Gastrocnemius medialis (tissue), 4 donors: ENCODE measurements at regions not wholly inside any gene's neighbourhood (a gene's known extent, or its start where the extent isn't known, plus 50 kb on each side); places are given as distances from the start of the nearest gene placed in this dataset.

ENCODE experiments used
- ATAC-seq, 2 donors: fragments of 150-250 bp; one replicate each; pipeline ENCODE4 v1.9.1; 2016
- DNase-seq, 2 donors: peaks; one replicate each; pipeline ENCODE4 v3.0.0-alpha.2; 2019
- H3K27ac ChIP-seq, 4 donors: fragments of 200-600 bp; sonication (generic); 1 replicate in 1 of 4; 2 replicates in 3 of 4; pipeline ENCODE4 v1.5.1; 2016 to 2018; ENCODE audit warnings: mild to moderate bottlenecking in 2 of 4, moderate library complexity in 1 of 4
- H3K27me3 ChIP-seq, 3 donors: fragments of 200-600 bp; sonication (generic) in 2 of 3; 1 replicate in 1 of 3; 2 replicates in 2 of 3; pipeline versions ENCODE4 v1.5.1 to v1.6.0; 2016 to 2019; ENCODE audit warnings: mild to moderate bottlenecking in 1 of 3, moderate library complexity in 1 of 3
- H3K36me3 ChIP-seq, 2 donors: fragments of 200-600 bp; sonication (generic) in 1 of 2; one replicate each; pipeline ENCODE4 v1.5.1; 2017 to 2018
- H3K4me1 ChIP-seq, 2 donors: fragments of 200-600 bp; sonication (generic) in 1 of 2; one replicate each; pipeline ENCODE4 v1.5.1; 2016 to 2017; ENCODE audit warnings: mild to moderate bottlenecking in 2 of 2
- H3K4me3 ChIP-seq, 4 donors: fragments of 200-600 bp; sonication (generic) in 3 of 4; 1 replicate in 1 of 4; 2 replicates in 3 of 4; pipeline ENCODE4 v1.5.1; 2016 to 2019; ENCODE audit warnings: mild to moderate bottlenecking in 2 of 4
- H3K9me3 ChIP-seq, 3 donors: fragments of 200-600 bp; sonication (generic) in 2 of 3; 1 replicate in 1 of 3; 2 replicates in 2 of 3; pipeline ENCODE4 v1.5.1; 2016 to 2019
- CTCF ChIP-seq, 5 experiments: fragments of 450-650 bp in 3 of 5; fragments of 200-600 bp in 2 of 5; sonication (generic) in 2 of 5; IDR thresholded peaks in 4 of 5; conservative IDR thresholded peaks in 1 of 5; 1 replicate in 4 of 5; 2 replicates in 1 of 5; pipeline ENCODE4 v1.5.1; 2016 to 2019; ENCODE audit warnings: antibody characterized with exemption in 5 of 5, mild to moderate bottlenecking in 3 of 5, moderate library complexity in 3 of 5
- POLR2A ChIP-seq, 2 donors: fragments of 450-650 bp; IDR thresholded peaks; one replicate each; pipeline ENCODE4 v1.6.1; 2017; ENCODE audit warnings: antibody characterized with exemption in 2 of 2, mild to moderate bottlenecking in 2 of 2, moderate library complexity in 2 of 2
- in situ Hi-C, 4 donors: fragments of 200-750 bp; cut with MboI; loops; one replicate each; pipeline versions ENCODE4 v1.15.0 to v1.8.0; 2017; ENCODE audit warnings: low sequenced_read_pairs in 4 of 4
- intact Hi-C: fragments of 100-400 bp; cut with DNase I; formaldehyde crosslinking; loops from one replicate; pipeline ENCODE4 v1.15.1; 2023; ENCODE audit warnings: low total_unique reads

- no peaks in the 10 kb centered on the region for H3K4me1 ChIP-seq
- ATAC-seq (no peak), DNase-seq (no peak)
- in situ Hi-C loops (no loop called here), intact Hi-C loops (no loop called here)
- no peak overlapping the region for H3K27ac ChIP-seq
- H3K9me3 ChIP-seq = no peaks in the 10 kb centered on the region
- H3K4me3 ChIP-seq = no peak overlapping the region
- TF ChIP-seq CTCF (IDR thresholded peaks at IDR 0.05 in 4 of 5, conservative IDR thresholded peaks at IDR 0.05 in 1 of 5) (no peak), POLR2A (IDR thresholded peaks at IDR 0.05) (no peak)
- H3K36me3 ChIP-seq = no peaks in the 10 kb centered on the region
- no peaks in the 10 kb centered on the region for H3K27me3 ChIP-seq
These were observed 265.1 kb upstream of the PSMD7 start for GRCh38 chr16:74031551-74031950.

DNA sequence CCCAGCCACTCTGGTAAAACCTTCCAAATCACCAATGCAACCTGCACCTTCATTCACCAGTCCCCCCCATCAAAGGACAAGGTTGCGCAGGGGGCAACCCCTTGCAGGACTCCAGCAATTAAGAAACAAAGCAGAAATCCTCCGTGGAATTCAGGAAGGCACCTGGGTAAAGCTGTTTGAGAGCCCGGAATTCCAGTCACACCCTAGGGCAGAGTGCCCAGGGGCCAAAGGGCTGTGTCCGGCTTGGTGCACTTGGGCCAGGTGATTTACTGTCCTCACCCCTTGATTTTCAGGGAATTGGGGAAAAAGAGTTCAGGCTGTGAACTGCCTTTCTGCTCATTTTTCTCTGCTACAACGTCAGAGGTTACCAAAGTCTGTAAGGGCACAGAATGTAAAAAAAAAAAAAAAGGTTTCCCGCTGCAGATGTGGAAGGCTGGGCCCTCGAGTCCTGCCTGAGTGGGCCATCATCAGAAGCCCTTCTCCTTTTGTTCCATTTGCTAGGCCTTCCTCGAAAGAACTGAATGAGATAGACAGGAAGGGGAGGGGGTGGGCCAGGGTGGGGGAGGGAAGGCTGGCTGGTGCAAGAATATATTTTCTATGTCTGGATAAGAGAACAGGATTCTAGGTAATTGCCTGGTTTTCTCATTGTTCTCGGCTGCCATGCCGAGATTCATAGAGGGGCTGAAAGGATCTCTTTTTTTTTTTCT, 266.5 kb upstream of the PSMD7 start:
- no peak overlapping the region for H3K27ac ChIP-seq
- no peaks in the 10 kb centered on the region for H3K4me1 ChIP-seq
- no peaks in the 10 kb centered on the region for H3K36me3 ChIP-seq
- in situ Hi-C loops = no loop called here
- H3K4me3 ChIP-seq = no peak overlapping the region
- ATAC-seq (no peak), DNase-seq (no peak)
- intact Hi-C loops = no loop called here
- no peaks in the 10 kb centered on the region for H3K9me3 ChIP-seq
- TF ChIP-seq CTCF (IDR thresholded peaks at IDR 0.05 in 4 of 5, conservative IDR thresholded peaks at IDR 0.05 in 1 of 5) = no peak
- no peaks in the 10 kb centered on the region for H3K27me3 ChIP-seq

DNA sequence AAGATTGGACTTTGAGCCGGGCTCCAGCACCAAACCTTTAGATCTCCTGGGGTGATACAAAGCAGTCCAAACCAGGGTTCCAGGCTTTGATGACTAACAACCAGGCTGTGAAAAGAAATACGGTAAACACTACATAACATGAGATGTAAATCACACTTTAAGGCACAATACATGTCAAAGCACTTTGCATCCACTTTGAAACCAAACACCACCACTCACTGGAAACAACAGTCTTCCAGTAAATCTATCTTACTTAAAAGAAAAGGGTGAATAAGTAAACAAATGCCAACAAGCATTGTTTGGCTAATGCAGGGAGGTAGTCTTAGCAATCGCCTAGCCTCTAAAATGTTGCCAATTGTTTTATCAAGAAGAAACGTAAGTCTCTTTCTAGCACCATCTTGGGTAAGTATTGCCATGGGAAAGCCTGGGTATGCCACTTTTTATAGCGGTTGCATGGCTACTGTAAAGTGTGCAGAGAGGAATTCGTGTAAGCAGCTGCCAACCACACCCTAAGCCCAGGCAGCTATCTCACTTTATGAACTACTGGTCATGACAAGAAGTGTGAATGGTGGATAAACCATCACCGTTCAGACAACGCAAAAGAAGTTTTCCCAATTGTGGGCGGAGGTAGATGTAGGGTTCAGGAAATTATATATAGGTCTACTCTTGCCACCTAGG, 267.4 kb upstream of the PSMD7 start:
- intact Hi-C loops = no loop called here
- DNase-seq = no peak

DNA sequence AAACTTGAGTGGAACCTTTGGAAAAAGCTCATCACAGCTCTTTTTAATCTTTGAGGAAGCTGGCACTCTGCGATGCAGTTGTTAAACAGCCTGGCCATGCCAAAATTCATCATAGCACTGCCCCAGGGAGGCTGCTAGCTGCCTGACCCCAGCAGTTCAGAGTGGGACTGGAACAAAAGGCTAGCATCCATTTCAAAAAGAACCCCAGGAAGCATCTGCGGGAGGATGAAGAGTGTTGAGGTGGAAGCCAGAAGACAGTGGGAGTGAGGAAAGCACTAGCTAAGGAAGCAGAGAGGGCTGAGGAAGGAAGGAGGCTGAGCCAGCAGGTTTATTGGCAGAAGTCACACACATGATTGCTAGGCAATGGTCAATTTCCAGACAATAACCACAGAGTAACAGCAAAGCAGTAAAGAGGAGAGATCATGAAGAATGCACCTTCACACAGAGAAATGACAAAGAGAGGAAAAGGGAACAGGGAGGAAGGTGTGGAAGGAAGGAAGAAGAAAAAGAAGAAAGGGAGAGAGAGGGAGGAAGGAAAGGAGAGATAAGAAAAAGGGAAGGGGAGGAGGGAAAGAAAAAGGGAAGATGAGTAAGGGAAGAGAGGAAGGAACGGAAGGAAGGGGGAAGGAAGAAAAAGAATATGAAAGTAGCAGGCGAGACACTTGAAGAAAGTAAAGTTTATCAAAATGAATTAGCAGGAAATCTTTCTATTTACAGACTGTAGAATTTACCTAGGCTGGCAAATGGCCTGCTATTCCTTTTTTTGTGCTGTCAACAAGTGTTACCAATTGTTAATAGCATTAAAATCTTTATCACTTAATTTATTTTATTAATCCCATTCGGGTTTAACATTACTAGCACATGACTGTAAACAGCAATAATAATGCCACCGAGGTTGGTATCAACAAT, 270.0 kb upstream of the PSMD7 start:
- Histone ChIP-seq H3K27ac (no peak overlapping the region), H3K36me3 (no peaks in the 10 kb centered on the region), H3K9me3 (no peaks in the 10 kb centered on the region), H3K27me3 (no peaks in the 10 kb centered on the region), H3K4me1 (no peaks in the 10 kb centered on the region), H3K4me3 (no peak overlapping the region)
- TF ChIP-seq POLR2A (IDR thresholded peaks at IDR 0.05) = no peak
- TF ChIP-seq CTCF (IDR thresholded peaks at IDR 0.05 in 4 of 5, conservative IDR thresholded peaks at IDR 0.05 in 1 of 5) = no peak
- DNase-seq = no peak
- intact Hi-C loops (no loop called here), in situ Hi-C loops (no loop called here)
- ATAC-seq = no peak

More for the DNA sequence above, 267.4 kb upstream of the PSMD7 start:
- Histone ChIP-seq H3K4me3 (no peak overlapping the region), H3K36me3 (no peaks in the 10 kb centered on the region), H3K27ac (no peak overlapping the region), H3K27me3 (no peaks in the 10 kb centered on the region), H3K9me3 (no peaks in the 10 kb centered on the region), H3K4me1 (no peaks in the 10 kb centered on the region)
- in situ Hi-C loops = no loop called here
- no peak for TF ChIP-seq POLR2A (IDR thresholded peaks at IDR 0.05)
- TF ChIP-seq CTCF (IDR thresholded peaks at IDR 0.05 in 4 of 5, conservative IDR thresholded peaks at IDR 0.05 in 1 of 5) = no peak
- ATAC-seq = no peak
